ENCODE measurements at regions not wholly inside any gene's neighbourhood (a gene's known extent, or its start where the extent isn't known, plus 50 kb on each side); places are given as distances from the start of the nearest gene placed in this dataset.

- no peak for TF ChIP-seq CTCF (IDR thresholded peaks at IDR 0.05)
- TF ChIP-seq POLR2A (IDR thresholded peaks at IDR 0.05) = no peak
- intact Hi-C loops (cut with DNase I) = no loop called here
- ATAC-seq (no peak), DNase-seq (no peak)
- no peak overlapping the region for H3K4me3 ChIP-seq
- H3K4me1 ChIP-seq = peaks cover 21% of the 10 kb centered on the region
- H3K27ac ChIP-seq = no peak overlapping the region
- no peaks in the 10 kb centered on the region for H3K27me3 ChIP-seq
- no peaks in the 10 kb centered on the region for H3K36me3 ChIP-seq (replicated peaks in 1 of 2; ENCODE audit: insufficient read depth in 1 of 2, low read depth in 2 of 2)
- H3K9me3 ChIP-seq = no peaks in the 10 kb centered on the region
- WGBS, 2 donors = 86 to 96% methylated on average over 5 of the region's 5 CpGs
Observed at GRCh38 chr10:113985297-113985844, 58.3 kb upstream of the ADRB1 start.

- peaks cover 21% of the 10 kb centered on the region for H3K4me1 ChIP-seq
- intact Hi-C loops (cut with DNase I) = no loop called here
- H3K36me3 ChIP-seq (replicated peaks in 1 of 2; ENCODE audit: insufficient read depth in 1 of 2, low read depth in 2 of 2) = no peaks in the 10 kb centered on the region
- no peaks in the 10 kb centered on the region for H3K9me3 ChIP-seq
- no peak overlapping the region for H3K27ac ChIP-seq
- no peak overlapping the region for H3K4me3 ChIP-seq
- H3K27me3 ChIP-seq = no peaks in the 10 kb centered on the region
- DNase-seq (no peak), ATAC-seq (no peak)
- WGBS, 2 donors = 86 to 92% methylated on average over 6 of the region's 6 CpGs
- TF ChIP-seq CTCF (IDR thresholded peaks at IDR 0.05) (no peak), POLR2A (IDR thresholded peaks at IDR 0.05) (no peak)
Observed at GRCh38 chr10:113986316-113986715, 57.4 kb upstream of the ADRB1 start.

GRCh38 chr10:113987156-113987555, 56.5 kb upstream of the ADRB1 start:
- no peaks in the 10 kb centered on the region for H3K36me3 ChIP-seq (replicated peaks in 1 of 2; ENCODE audit: insufficient read depth in 1 of 2, low read depth in 2 of 2)
- H3K4me3 ChIP-seq = no peak overlapping the region
- TF ChIP-seq CTCF (IDR thresholded peaks at IDR 0.05) (no peak), POLR2A (IDR thresholded peaks at IDR 0.05) (no peak)
- WGBS, 2 donors = 94% methylated on average over 3 of the region's 3 CpGs
- intact Hi-C loops (cut with DNase I) = no loop called here
- H3K27me3 ChIP-seq = no peaks in the 10 kb centered on the region
- H3K27ac ChIP-seq = no peak overlapping the region
- no peaks in the 10 kb centered on the region for H3K9me3 ChIP-seq
- ATAC-seq = no peak
- H3K4me1 ChIP-seq = peaks cover 17% of the 10 kb centered on the region
- no peak for DNase-seq

GRCh38 chr10:113987805-113988204, 55.9 kb upstream of the ADRB1 start:
- ATAC-seq (no peak), DNase-seq (peak in 1 of 4 donors; percentile 43)
- no peaks in the 10 kb centered on the region for H3K27me3 ChIP-seq
- WGBS, 2 donors = 77 to 81% methylated on average over 2 of the region's 2 CpGs
- TF ChIP-seq POLR2A (IDR thresholded peaks at IDR 0.05) (no peak), CTCF (IDR thresholded peaks at IDR 0.05) (no peak)
- H3K4me3 ChIP-seq = no peak overlapping the region
- H3K9me3 ChIP-seq = no peaks in the 10 kb centered on the region
- intact Hi-C loops (cut with DNase I) = no loop called here
- no peaks in the 10 kb centered on the region for H3K36me3 ChIP-seq (replicated peaks in 1 of 2; ENCODE audit: insufficient read depth in 1 of 2, low read depth in 2 of 2)
- H3K4me1 ChIP-seq = peaks cover 10% of the 10 kb centered on the region
- H3K27ac ChIP-seq = no peak overlapping the region

- no peaks in the 10 kb centered on the region for H3K9me3 ChIP-seq
- no peak overlapping the region for H3K27ac ChIP-seq
- no peaks in the 10 kb centered on the region for H3K36me3 ChIP-seq (replicated peaks in 1 of 2; ENCODE audit: insufficient read depth in 1 of 2, low read depth in 2 of 2)
- ATAC-seq (no peak), DNase-seq (no peak)
- H3K27me3 ChIP-seq = no peaks in the 10 kb centered on the region
- intact Hi-C loops (cut with DNase I) = no loop called here
- peaks cover 3% of the 10 kb centered on the region for H3K4me1 ChIP-seq
- WGBS, 2 donors = 90 to 93% methylated on average over 3 of the region's 3 CpGs
- H3K4me3 ChIP-seq = no peak overlapping the region
- TF ChIP-seq CTCF (IDR thresholded peaks at IDR 0.05) (no peak), POLR2A (IDR thresholded peaks at IDR 0.05) (no peak)
Observed at GRCh38 chr10:113988535-113988934, 55.1 kb upstream of the ADRB1 start.
